Ureter (tissue), 1 donor: ENCODE measurements at regions not wholly inside any gene's neighbourhood (a gene's known extent, or its start where the extent isn't known, plus 50 kb on each side); places are given as distances from the start of the nearest gene placed in this dataset.

ENCODE experiments used
- DNase-seq: peaks from one replicate; pipeline ENCODE4 v3.0.0-alpha.2; 2020; ENCODE audit warnings: low spot score
- donor health status: DM: yes; HTN: yes; CAD: no.

- no peak for DNase-seq
Observed at GRCh38 chr2:9772035-9772998, 71.0 kb upstream of the TAF1B start.

GRCh38 chr2:9772999-9773902, 70.0 kb upstream of the TAF1B start:
- DNase-seq, result no peak

GRCh38 chr2:9773903-9774239, 69.4 kb upstream of the TAF1B start:
- no peak for DNase-seq

- DNase-seq, result no peak
Observed at GRCh38 chr2:9774266-9774665, 69.0 kb upstream of the TAF1B start.

GRCh38 chr2:9775351-9775750, 67.9 kb upstream of the TAF1B start:
- DNase-seq, result no peak

GRCh38 chr2:9775999-9776712, 67.1 kb upstream of the TAF1B start:
- no peak for DNase-seq

GRCh38 chr2:9777081-9777480, 66.2 kb upstream of the TAF1B start:
- no peak for DNase-seq

GRCh38 chr2:9778012-9778411, 65.3 kb upstream of the TAF1B start:
- no peak for DNase-seq

- DNase-seq, result no peak
Observed at GRCh38 chr2:9778471-9779316, 64.6 kb upstream of the TAF1B start.

- no peak for DNase-seq
Observed at GRCh38 chr2:9779596-9780264, 63.5 kb upstream of the TAF1B start.

- DNase-seq, result no peak
Observed at GRCh38 chr2:9780368-9781130, 62.7 kb upstream of the TAF1B start.

GRCh38 chr2:9781252-9781651, 62.0 kb upstream of the TAF1B start:
- DNase-seq, result no peak

- peak; percentile 70 for DNase-seq
Observed at GRCh38 chr2:9782197-9782719, 61.0 kb upstream of the TAF1B start.

GRCh38 chr2:9789371-9789770, 53.9 kb upstream of the TAF1B start:
- no peak for DNase-seq

GRCh38 chr2:9790702-9791225, 52.5 kb upstream of the TAF1B start:
- no peak for DNase-seq

- no peak for DNase-seq
Observed at GRCh38 chr2:9791711-9792110, 51.6 kb upstream of the TAF1B start.

GRCh38 chr2:9793156-9793917, 49.9 kb upstream of the TAF1B start:
- no peak for DNase-seq
